ENCODE measurements at regions not wholly inside any gene's neighbourhood (a gene's known extent, or its start where the extent isn't known, plus 50 kb on each side); places are given as distances from the start of the nearest gene placed in this dataset.

DNA sequence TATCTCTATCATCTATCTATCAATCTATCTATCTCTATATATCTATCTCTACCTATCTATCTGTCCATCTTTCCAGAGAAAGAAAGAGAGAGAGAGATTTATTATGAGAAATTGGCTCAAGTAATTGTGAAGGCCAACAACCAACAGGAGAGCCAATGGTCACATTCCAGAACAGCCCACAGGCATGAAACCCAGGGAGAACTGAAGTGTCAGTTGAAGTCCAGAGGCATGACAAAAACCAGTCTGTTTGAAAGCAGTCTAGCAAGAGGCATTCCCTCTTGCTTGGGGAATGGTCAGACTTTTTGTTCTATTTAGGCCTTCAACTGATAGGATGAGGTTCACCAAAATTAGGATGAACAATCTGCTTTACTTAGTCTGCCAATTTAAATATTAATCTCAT is 87.6 kb upstream of the PLCXD3 start:
- TF ChIP-seq RAD21 (IDR thresholded peaks at IDR 0.05) (no peak), YY1 (IDR thresholded peaks at IDR 0.05) (no peak), GABPA (IDR thresholded peaks at IDR 0.05 in 1 of 2, conservative IDR thresholded peaks at IDR 0.05 in 1 of 2) (no peak), JUND (IDR thresholded peaks at IDR 0.05) (no peak), TAF1 (conservative IDR thresholded peaks at IDR 0.05) (no peak), SP1 (IDR thresholded peaks at IDR 0.05) (no peak), RXRA (IDR thresholded peaks at IDR 0.05) (no peak)
- TF ChIP-seq, protein P1, sequence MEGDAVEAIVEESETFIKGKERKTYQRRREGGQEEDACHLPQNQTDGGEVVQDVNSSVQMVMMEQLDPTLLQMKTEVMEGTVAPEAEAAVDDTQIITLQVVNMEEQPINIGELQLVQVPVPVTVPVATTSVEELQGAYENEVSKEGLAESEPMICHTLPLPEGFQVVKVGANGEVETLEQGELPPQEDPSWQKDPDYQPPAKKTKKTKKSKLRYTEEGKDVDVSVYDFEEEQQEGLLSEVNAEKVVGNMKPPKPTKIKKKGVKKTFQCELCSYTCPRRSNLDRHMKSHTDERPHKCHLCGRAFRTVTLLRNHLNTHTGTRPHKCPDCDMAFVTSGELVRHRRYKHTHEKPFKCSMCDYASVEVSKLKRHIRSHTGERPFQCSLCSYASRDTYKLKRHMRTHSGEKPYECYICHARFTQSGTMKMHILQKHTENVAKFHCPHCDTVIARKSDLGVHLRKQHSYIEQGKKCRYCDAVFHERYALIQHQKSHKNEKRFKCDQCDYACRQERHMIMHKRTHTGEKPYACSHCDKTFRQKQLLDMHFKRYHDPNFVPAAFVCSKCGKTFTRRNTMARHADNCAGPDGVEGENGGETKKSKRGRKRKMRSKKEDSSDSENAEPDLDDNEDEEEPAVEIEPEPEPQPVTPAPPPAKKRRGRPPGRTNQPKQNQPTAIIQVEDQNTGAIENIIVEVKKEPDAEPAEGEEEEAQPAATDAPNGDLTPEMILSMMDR (IDR thresholded peaks at IDR 0.05; ENCODE audit: low read depth, low read length, missing input control): no peak
- TF ChIP-seq, protein P2, sequence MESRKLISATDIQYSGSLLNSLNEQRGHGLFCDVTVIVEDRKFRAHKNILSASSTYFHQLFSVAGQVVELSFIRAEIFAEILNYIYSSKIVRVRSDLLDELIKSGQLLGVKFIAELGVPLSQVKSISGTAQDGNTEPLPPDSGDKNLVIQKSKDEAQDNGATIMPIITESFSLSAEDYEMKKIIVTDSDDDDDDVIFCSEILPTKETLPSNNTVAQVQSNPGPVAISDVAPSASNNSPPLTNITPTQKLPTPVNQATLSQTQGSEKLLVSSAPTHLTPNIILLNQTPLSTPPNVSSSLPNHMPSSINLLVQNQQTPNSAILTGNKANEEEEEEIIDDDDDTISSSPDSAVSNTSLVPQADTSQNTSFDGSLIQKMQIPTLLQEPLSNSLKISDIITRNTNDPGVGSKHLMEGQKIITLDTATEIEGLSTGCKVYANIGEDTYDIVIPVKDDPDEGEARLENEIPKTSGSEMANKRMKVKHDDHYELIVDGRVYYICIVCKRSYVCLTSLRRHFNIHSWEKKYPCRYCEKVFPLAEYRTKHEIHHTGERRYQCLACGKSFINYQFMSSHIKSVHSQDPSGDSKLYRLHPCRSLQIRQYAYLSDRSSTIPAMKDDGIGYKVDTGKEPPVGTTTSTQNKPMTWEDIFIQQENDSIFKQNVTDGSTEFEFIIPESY (IDR thresholded peaks at IDR 0.05): no peak
- TF ChIP-seq, protein P3, sequence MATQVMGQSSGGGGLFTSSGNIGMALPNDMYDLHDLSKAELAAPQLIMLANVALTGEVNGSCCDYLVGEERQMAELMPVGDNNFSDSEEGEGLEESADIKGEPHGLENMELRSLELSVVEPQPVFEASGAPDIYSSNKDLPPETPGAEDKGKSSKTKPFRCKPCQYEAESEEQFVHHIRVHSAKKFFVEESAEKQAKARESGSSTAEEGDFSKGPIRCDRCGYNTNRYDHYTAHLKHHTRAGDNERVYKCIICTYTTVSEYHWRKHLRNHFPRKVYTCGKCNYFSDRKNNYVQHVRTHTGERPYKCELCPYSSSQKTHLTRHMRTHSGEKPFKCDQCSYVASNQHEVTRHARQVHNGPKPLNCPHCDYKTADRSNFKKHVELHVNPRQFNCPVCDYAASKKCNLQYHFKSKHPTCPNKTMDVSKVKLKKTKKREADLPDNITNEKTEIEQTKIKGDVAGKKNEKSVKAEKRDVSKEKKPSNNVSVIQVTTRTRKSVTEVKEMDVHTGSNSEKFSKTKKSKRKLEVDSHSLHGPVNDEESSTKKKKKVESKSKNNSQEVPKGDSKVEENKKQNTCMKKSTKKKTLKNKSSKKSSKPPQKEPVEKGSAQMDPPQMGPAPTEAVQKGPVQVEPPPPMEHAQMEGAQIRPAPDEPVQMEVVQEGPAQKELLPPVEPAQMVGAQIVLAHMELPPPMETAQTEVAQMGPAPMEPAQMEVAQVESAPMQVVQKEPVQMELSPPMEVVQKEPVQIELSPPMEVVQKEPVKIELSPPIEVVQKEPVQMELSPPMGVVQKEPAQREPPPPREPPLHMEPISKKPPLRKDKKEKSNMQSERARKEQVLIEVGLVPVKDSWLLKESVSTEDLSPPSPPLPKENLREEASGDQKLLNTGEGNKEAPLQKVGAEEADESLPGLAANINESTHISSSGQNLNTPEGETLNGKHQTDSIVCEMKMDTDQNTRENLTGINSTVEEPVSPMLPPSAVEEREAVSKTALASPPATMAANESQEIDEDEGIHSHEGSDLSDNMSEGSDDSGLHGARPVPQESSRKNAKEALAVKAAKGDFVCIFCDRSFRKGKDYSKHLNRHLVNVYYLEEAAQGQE (IDR thresholded peaks at IDR 0.05): no peak
- TF ChIP-seq, protein P4, sequence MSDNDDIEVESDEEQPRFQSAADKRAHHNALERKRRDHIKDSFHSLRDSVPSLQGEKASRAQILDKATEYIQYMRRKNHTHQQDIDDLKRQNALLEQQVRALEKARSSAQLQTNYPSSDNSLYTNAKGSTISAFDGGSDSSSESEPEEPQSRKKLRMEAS (IDR thresholded peaks at IDR 0.05): no peak
- TF ChIP-seq, protein P5, sequence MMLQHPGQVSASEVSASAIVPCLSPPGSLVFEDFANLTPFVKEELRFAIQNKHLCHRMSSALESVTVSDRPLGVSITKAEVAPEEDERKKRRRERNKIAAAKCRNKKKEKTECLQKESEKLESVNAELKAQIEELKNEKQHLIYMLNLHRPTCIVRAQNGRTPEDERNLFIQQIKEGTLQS (IDR thresholded peaks at IDR 0.05): no peak

All from liver (tissue), 3 donors.